Smooth muscle cell (in vitro differentiated cells): ENCODE measurements at regions not wholly inside any gene's neighbourhood (a gene's known extent, or its start where the extent isn't known, plus 50 kb on each side); places are given as distances from the start of the nearest gene placed in this dataset.

ENCODE experiments used
- DNase-seq: peaks from one replicate; lab custom pipeline; 2025; ENCODE audit not compliant: unreplicated experiment; lab: John Stamatoyannopoulos, UW
- H2AFZ ChIP-seq: fragments of 200-600 bp; sonication (generic); 2 replicates; pipeline ENCODE4 v1.6.0; 2016; ENCODE audit warnings: antibody characterized with exemption, low read depth, mild to moderate bottlenecking
- H3F3A ChIP-seq: fragments of 200-600 bp; sonication (generic); 2 replicates; pipeline ENCODE4 v1.6.0; 2017; ENCODE audit warnings: antibody characterized with exemption, low read depth
- H3K27ac ChIP-seq: fragments of 200-600 bp; sonication (generic); 2 replicates; pipeline ENCODE4 v1.5.1; 2016; ENCODE audit warnings: low read depth, mild to moderate bottlenecking
- H3K27me3 ChIP-seq: fragments of 200-600 bp; sonication (generic); 2 replicates; pipeline ENCODE4 v1.6.1; 2016; ENCODE audit warnings: low read depth, mild to moderate bottlenecking
- H3K36me3 ChIP-seq: fragments of 200-600 bp; sonication (generic); 2 replicates; pipeline ENCODE4 v1.5.1; 2016; ENCODE audit warnings: low read depth
- H3K4me1 ChIP-seq: fragments of 200-600 bp; sonication (generic); 2 replicates; pipeline ENCODE4 v1.5.1; 2016; ENCODE audit warnings: low read depth
- H3K4me2 ChIP-seq: fragments of 200-600 bp; sonication (generic); 2 replicates; pipeline ENCODE4 v1.6.0; 2016; ENCODE audit warnings: mild to moderate bottlenecking
- H3K4me3 ChIP-seq: fragments of 200-600 bp; sonication (generic); 2 replicates; pipeline ENCODE4 v1.5.1; 2016; ENCODE audit warnings: mild to moderate bottlenecking
- H3K79me2 ChIP-seq: fragments of 200-600 bp; sonication (generic); 2 replicates; pipeline ENCODE4 v1.6.0; 2016; ENCODE audit warnings: low read depth, mild to moderate bottlenecking
- H3K9ac ChIP-seq: fragments of 200-600 bp; sonication (generic); 2 replicates; pipeline ENCODE4 v1.6.0; 2016; ENCODE audit warnings: low read depth
- H3K9me3 ChIP-seq: fragments of 200-600 bp; sonication (generic); replicated peaks from 2 replicates; pipeline ENCODE4 v1.5.1; 2016; ENCODE audit warnings: low read depth
- H4K20me1 ChIP-seq: fragments of 200-600 bp; sonication (generic); 2 replicates; pipeline ENCODE4 v1.6.0; 2016; ENCODE audit warnings: low read depth
- CTCF ChIP-seq: fragments of 200-600 bp; sonication (generic); IDR thresholded peaks from 2 replicates; pipeline ENCODE4 v1.5.1; 2017; ENCODE audit warnings: borderline replicate concordance, mild to moderate bottlenecking, antibody characterized with exemption; ENCODE audit not compliant: insufficient read depth, poor library complexity, severe bottlenecking
- WGBS: methylation state at CpG from one replicate; pipeline ENCODE4 v1.1.7; 2016; ENCODE audit warnings: low lambda C conversion rate; 5-methylcytosine and 5-hydroxymethylcytosine counted together

GRCh38 chr2:186294248-186294888 lies 191.7 kb upstream of the ZC3H15 start:
- Histone ChIP-seq H3K36me3 (no peaks in the 10 kb centered on the region), H3F3A (no peaks in the 10 kb centered on the region), H3K4me3 (no peak overlapping the region), H3K27me3 (no peaks in the 10 kb centered on the region), H2AFZ (no peak overlapping the region), H3K27ac (no peak overlapping the region), H3K4me2 (no peak overlapping the region), H3K9me3 (no peaks in the 10 kb centered on the region), H4K20me1 (no peaks in the 10 kb centered on the region), H3K79me2 (no peaks in the 10 kb centered on the region), H3K9ac (no peak overlapping the region), H3K4me1 (peaks cover 8% of the 10 kb centered on the region)
- DNase-seq = no peak
- 88% methylated on average over 3 of the region's 3 CpGs for WGBS
- TF ChIP-seq CTCF = no peak

GRCh38 chr2:186299610-186300009 lies 186.4 kb upstream of the ZC3H15 start:
- Histone ChIP-seq H3K9ac (no peak overlapping the region), H4K20me1 (no peaks in the 10 kb centered on the region), H3K4me3 (no peak overlapping the region), H2AFZ (no peak overlapping the region), H3K4me2 (no peak overlapping the region), H3K27ac (no peak overlapping the region), H3K4me1 (peaks cover 8% of the 10 kb centered on the region), H3K36me3 (no peaks in the 10 kb centered on the region), H3F3A (no peaks in the 10 kb centered on the region), H3K9me3 (no peaks in the 10 kb centered on the region), H3K79me2 (no peaks in the 10 kb centered on the region), H3K27me3 (no peaks in the 10 kb centered on the region)
- TF ChIP-seq CTCF = no peak
- 61% methylated on average over 1 of the region's 1 CpG for WGBS
- no peak for DNase-seq

- H3K4me2 ChIP-seq = no peak overlapping the region
- H3K4me1 ChIP-seq = no peaks in the 10 kb centered on the region
- no peak for DNase-seq
- H3K9me3 ChIP-seq = no peaks in the 10 kb centered on the region
- no peaks in the 10 kb centered on the region for H3K27me3 ChIP-seq
- WGBS = 97% methylated on average over 7 of the region's 7 CpGs
- no peak overlapping the region for H2AFZ ChIP-seq
- no peaks in the 10 kb centered on the region for H3F3A ChIP-seq
- no peak overlapping the region for H3K4me3 ChIP-seq
- H3K27ac ChIP-seq = no peak overlapping the region
- TF ChIP-seq CTCF = no peak
- no peaks in the 10 kb centered on the region for H3K36me3 ChIP-seq
- H4K20me1 ChIP-seq = no peaks in the 10 kb centered on the region
- H3K9ac ChIP-seq = no peak overlapping the region
- no peaks in the 10 kb centered on the region for H3K79me2 ChIP-seq
Observed at GRCh38 chr2:186302263-186302662, 183.8 kb upstream of the ZC3H15 start.

- H3K27me3 ChIP-seq = no peaks in the 10 kb centered on the region
- peaks cover 8% of the 10 kb centered on the region for H3K4me1 ChIP-seq
- no peak overlapping the region for H3K4me2 ChIP-seq
- H3K4me3 ChIP-seq = no peak overlapping the region
- no peak for TF ChIP-seq CTCF
- no peak overlapping the region for H2AFZ ChIP-seq
- no peak overlapping the region for H3K9ac ChIP-seq
- no peaks in the 10 kb centered on the region for H4K20me1 ChIP-seq
- no peak for DNase-seq
- no peaks in the 10 kb centered on the region for H3K36me3 ChIP-seq
- WGBS = 99% methylated on average over 2 of the region's 2 CpGs
- no peaks in the 10 kb centered on the region for H3K79me2 ChIP-seq
- no peaks in the 10 kb centered on the region for H3F3A ChIP-seq
- no peak overlapping the region for H3K27ac ChIP-seq
- H3K9me3 ChIP-seq = no peaks in the 10 kb centered on the region
Observed at GRCh38 chr2:186303091-186303490, 183.0 kb upstream of the ZC3H15 start.
